Hematopoietic multipotent progenitor cell treated with erythropoietin and hydrocortisone succinate and interleukin-3 and kit ligand, for 15 days (in vitro differentiated cells): ENCODE measurements at regions not wholly inside any gene's neighbourhood (a gene's known extent, or its start where the extent isn't known, plus 50 kb on each side); places are given as distances from the start of the nearest gene placed in this dataset.

Experiments used
- DNase-seq: peaks from one replicate; pipeline ENCODE4 v3.0.0-alpha.2; 2015; ENCODE audit warnings: low spot score

- DNase-seq = no peak
Measured at GRCh38 chr6:150537893-150538292, 61.8 kb upstream of the PLEKHG1 start.

GRCh38 chr6:150539111-150539510 is 60.6 kb upstream of the PLEKHG1 start:
- DNase-seq = no peak

GRCh38 chr6:150539568-150539967 is 60.1 kb upstream of the PLEKHG1 start:
- DNase-seq = no peak

GRCh38 chr6:150541576-150541975 is 58.1 kb upstream of the PLEKHG1 start:
- no peak for DNase-seq

- DNase-seq = no peak
Measured at GRCh38 chr6:150543178-150543577, 56.5 kb upstream of the PLEKHG1 start.

- DNase-seq = no peak
Measured at GRCh38 chr6:150544793-150545192, 54.9 kb upstream of the PLEKHG1 start.

GRCh38 chr6:150546457-150546856 is 53.2 kb upstream of the PLEKHG1 start:
- DNase-seq = no peak

- no peak for DNase-seq
Measured at GRCh38 chr6:150547502-150548222, 52.0 kb upstream of the PLEKHG1 start.

GRCh38 chr6:150548330-150548729 is 51.4 kb upstream of the PLEKHG1 start:
- DNase-seq = no peak

GRCh38 chr6:150549007-150549406 is 50.7 kb upstream of the PLEKHG1 start:
- DNase-seq = no peak

- no peak for DNase-seq
Measured at GRCh38 chr6:150549674-150550101, 50.0 kb upstream of the PLEKHG1 start.
